AG09309 (cell line): ENCODE measurements at regions not wholly inside any gene's neighbourhood (a gene's known extent, or its start where the extent isn't known, plus 50 kb on each side); places are given as distances from the start of the nearest gene placed in this dataset.
A peak's percentile ranks its signal among the peaks of the same experiment; 100 is the strongest.
"Not testable (repeated sequence)": the region's sequence is repeated elsewhere in the genome, so short reads cannot be mapped to it uniquely, and the experiment has no call there.

Experiments
- DNase-seq: peaks from one replicate; pipeline ENCODE4 v3.0.0-alpha.2; 2010; ENCODE audit warnings: low read depth
- H3K4me3 ChIP-seq: 2 replicates; pipeline ENCODE4 v1.5.1; 2011; ENCODE audit warnings: mild to moderate bottlenecking, low read depth, low read length, moderate library complexity; ENCODE audit not compliant: control insufficient read depth
- CTCF ChIP-seq: IDR thresholded peaks from 2 replicates; pipeline ENCODE4 v1.5.1; 2011; ENCODE audit warnings: mild to moderate bottlenecking, low read depth, low read length, inconsistent platforms; ENCODE audit not compliant: insufficient read depth, control insufficient read depth; ENCODE audit errors: missing control alignments

- TF ChIP-seq CTCF = no peak
- no peak for DNase-seq
- H3K4me3 ChIP-seq = no peak overlapping the region
Measured at GRCh38 chr7:51446785-51447184, 130.2 kb upstream of the COBL start.

DNA sequence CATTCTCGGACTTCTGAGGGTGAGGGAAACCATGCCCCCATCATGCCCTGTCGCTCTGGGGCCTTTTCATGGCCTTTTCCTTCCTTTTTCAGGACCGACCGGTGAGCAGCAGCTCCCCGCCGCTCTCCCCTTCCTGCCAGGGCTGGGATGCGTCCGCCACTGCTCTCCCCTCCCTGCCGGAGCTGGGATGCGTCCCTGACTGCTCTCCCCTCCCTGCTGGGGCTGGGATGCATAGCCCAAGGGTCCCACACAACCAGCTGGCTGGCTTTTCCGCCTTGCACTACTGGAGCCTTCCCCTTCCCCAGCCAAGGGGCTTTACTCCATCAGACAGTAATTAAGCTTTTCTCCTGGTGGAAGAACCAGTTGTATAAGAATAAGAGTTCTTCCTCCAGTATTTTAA is 129.7 kb upstream of the COBL start:
- DNase-seq = no peak
- no peak overlapping the region for H3K4me3 ChIP-seq
- TF ChIP-seq CTCF = no peak

- TF ChIP-seq CTCF = no peak
- H3K4me3 ChIP-seq = no peak overlapping the region
Measured at GRCh38 chr7:51444936-51445335, 128.3 kb upstream of the COBL start.

GRCh38 chr7:51430480-51431086 is 114.0 kb upstream of the COBL start:
- DNase-seq = peak; percentile 1
- H3K4me3 ChIP-seq = no peak overlapping the region
- peak; percentile 74 for TF ChIP-seq CTCF

More at GRCh38 chr7:51444936-51445335, 128.3 kb upstream of the COBL start:
- DNase-seq = no peak

DNA sequence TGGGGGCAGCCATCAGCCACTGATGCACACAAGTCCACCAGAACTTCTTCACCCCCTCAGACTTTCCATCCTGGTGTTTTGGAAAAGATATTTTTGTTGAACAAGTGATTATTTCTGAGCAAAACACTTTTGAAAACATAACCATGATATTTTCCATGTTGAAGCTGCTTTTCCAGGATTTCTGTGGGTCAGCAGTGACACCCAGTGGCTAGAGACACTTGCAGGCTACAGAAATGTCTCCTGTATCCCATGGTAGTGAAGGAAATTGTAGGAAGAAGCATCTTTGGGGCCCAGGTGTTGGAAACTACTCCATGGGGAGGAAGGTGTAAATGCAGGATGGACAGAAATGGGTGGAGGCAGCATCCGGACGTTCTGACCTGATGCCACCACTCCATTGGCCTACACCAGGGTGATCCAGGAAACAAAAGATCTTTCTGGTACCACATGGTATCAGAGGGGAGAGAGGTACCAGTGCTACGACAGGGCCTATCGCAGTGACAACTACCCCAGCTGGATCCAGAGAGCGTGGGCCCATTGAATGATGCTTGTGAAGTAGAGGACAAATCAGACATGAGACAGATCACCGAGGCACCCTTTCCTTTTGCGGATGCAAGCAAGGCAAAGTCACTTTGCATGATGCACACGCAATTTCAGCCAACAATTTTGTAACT is 111.7 kb upstream of the COBL start:
- DNase-seq = no peak
- peak; percentile 17 for TF ChIP-seq CTCF
- no peak overlapping the region for H3K4me3 ChIP-seq

DNA sequence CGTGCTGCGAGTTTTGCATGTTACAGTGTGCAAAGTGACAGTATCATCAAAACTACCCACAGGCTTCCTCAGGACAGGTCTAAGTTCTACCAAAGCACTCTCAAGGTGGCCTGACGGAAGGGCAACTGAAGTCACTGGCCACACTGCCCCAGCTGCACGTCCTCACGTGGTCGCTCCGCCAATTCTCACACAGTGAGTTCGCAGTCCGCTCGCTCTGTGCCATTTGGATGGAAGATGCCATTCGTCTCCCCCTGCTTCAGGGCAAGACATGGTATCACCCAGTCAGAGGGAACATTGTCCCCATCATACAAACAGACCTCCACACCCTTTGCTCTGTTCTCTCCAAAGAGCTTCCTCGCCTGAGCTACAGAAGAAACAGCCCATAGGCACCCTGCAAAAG is 109.6 kb upstream of the COBL start:
- no peak for DNase-seq
- TF ChIP-seq CTCF = no peak

DNA sequence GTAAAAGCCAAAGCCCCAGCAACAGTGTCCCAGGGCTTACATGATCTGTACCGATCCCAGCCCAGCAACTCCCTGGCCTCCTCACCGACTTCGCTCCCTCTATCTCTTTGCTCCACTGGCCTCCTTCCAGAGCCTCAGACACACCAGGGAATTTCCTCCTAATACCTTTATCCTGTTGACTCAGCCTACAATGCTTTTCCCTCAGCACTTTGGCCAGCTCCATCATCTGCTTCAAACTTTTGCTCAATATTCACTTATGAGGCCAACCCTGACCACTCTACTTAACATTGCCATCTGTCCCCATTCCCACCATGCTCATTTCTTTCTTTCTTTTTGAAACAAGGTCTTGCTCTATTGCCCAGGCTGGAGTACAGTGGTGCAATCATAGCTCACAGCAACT is 93.3 kb upstream of the COBL start:
- H3K4me3 ChIP-seq, DNase-seq: not testable (repeated sequence)

More for the DNA sequence above, 109.6 kb upstream of the COBL start:
- H3K4me3 ChIP-seq = no peak overlapping the region

- not testable (repeated sequence) for DNase-seq
Measured at GRCh38 chr7:51397608-51398007, 81.0 kb upstream of the COBL start.

GRCh38 chr7:51393003-51393402 is 76.4 kb upstream of the COBL start:
- H3K4me3 ChIP-seq, DNase-seq: not testable (repeated sequence)

More at GRCh38 chr7:51397608-51398007, 81.0 kb upstream of the COBL start:
- not testable (repeated sequence) for H3K4me3 ChIP-seq

DNA sequence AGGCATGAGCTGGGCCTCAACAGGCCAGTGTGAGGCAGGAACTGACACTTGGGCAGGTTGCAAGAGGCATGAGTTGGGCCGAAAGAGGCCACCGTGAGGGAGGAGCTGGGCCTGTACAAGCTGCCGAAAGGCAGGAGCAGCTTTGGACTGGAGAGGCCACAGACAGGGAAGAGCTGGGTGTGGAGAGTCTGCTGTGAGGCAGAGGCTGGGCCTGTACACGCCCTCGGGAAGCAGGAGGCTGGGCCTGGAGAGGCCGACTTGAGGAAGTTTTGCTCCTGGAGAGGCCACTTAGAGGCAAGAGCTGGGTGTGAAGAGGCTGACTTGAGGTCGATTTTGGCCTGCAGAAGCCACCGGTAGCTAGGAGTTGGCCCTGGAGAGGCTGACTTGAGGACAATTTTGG is 73.3 kb upstream of the COBL start:
- not testable (repeated sequence) for H3K4me3 ChIP-seq, DNase-seq
